PFSK-1 (cell line): ENCODE measurements at regions not wholly inside any gene's neighbourhood (a gene's known extent, or its start where the extent isn't known, plus 50 kb on each side); places are given as distances from the start of the nearest gene placed in this dataset.

ENCODE experiments used
- POLR2AphosphoS5 ChIP-seq: IDR thresholded peaks from 2 replicates; pipeline ENCODE4 v1.6.1; 2012; ENCODE audit warnings: low read depth, mild to moderate bottlenecking, control low read depth, low read length, moderate library complexity
- SIN3A ChIP-seq: IDR thresholded peaks from 2 replicates; pipeline ENCODE4 v1.6.1; 2012; ENCODE audit warnings: mild to moderate bottlenecking, low read length, moderate library complexity, borderline replicate concordance; ENCODE audit not compliant: insufficient read depth

DNA sequence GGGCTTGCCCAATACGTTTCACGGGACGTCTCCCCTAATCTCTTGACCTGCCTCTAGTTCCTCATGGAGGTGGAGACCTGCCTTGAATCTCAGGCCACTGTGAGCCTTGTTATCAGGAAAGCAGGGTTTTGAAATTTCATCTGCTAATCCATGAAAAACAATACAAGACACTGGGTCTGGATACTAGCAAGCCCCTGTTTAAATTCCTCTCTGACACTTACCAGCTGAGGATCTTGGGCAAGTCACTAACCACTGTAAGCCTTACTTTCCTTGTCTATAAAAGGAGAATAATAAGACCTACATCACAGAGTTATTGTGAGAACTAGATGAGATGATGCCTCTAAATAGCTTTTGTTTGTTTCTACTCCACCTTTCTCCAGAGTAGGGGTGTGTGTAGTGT, 303.6 kb downstream of the FGFR2 start:
- no peak for TF ChIP-seq SIN3A
- no peak for TF ChIP-seq POLR2AphosphoS5
